ENCODE measurements at regions not wholly inside any gene's neighbourhood (a gene's known extent, or its start where the extent isn't known, plus 50 kb on each side); places are given as distances from the start of the nearest gene placed in this dataset.

DNA sequence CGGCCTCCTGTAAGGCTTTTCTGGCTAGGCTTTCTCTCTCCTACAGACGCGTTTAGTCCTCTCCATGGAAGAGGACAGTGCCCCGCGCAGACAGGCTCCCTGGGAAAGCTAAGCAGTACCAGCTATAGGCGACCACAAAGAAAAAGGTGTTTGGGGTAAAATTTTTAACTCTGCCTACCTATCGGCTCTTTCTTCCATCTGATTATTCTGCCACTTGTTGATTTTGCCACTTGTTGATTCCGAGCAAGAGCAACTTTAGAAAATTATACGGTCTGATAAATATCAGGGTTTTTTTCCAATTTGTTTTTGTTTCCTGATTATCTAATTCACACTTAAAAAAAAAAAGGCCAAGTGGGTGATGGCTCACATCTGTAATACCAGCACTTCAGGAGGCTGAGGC lies 1600.5 kb upstream of the TENM3 start:
- Histone ChIP-seq H4K8ac (ENCODE audit: low read length) (no peak overlapping the region), H3K4me2 (ENCODE audit: low read length, poor library complexity, severe bottlenecking) (no peak overlapping the region), H4K91ac (ENCODE audit: low read length) (no peak overlapping the region), H3K18ac (ENCODE audit: low read depth in 1 of 2, low read length in 2 of 2) (no peak overlapping the region), H3K4me1 (ENCODE audit: control insufficient read depth, insufficient read depth, low read depth, low read length) (no peaks in the 10 kb centered on the region), H3K27me3 (ENCODE audit: control insufficient read depth in 1 of 2, insufficient read depth in 1 of 2, low read length in 2 of 2) (no peaks in the 10 kb centered on the region), H2AFZ (ENCODE audit: low read depth, low read length) (no peak overlapping the region), H2BK5ac (ENCODE audit: low read depth, low read length, poor library complexity, severe bottlenecking) (no peak overlapping the region), H3K36me3 (ENCODE audit: control insufficient read depth in 1 of 2, insufficient read depth in 2 of 2, low read depth in 1 of 2, low read length in 2 of 2) (no peaks in the 10 kb centered on the region), H3K79me1 (replicated peaks; ENCODE audit: low read length, poor library complexity, severe bottlenecking) (no peaks in the 10 kb centered on the region), H3K4ac (ENCODE audit: low read depth in 1 of 2, low read length in 2 of 2) (no peak overlapping the region), H3K23ac (ENCODE audit: low read length in 2 of 2) (no peak overlapping the region), H3K9ac (ENCODE audit: low read length) (no peak overlapping the region), H2AK5ac (ENCODE audit: low read length, severe bottlenecking) (no peak overlapping the region), H2BK120ac (ENCODE audit: low read depth, low read length) (no peak overlapping the region), H2BK12ac (ENCODE audit: low read length in 2 of 2) (no peak overlapping the region), H3K14ac (ENCODE audit: low read length in 2 of 2) (no peak overlapping the region), H3K27ac (ENCODE audit: low read length, poor library complexity, severe bottlenecking) (no peak overlapping the region), H3K9me3 (ENCODE audit: control insufficient read depth, low read length) (no peaks in the 10 kb centered on the region), H2BK15ac (ENCODE audit: low read depth, poor library complexity, severe bottlenecking) (no peak overlapping the region), H3K4me3 (ENCODE audit: insufficient read depth in 1 of 2, low read depth in 1 of 2, low read length in 2 of 2) (no peak overlapping the region)
- no peak for DNase-seq
- 88% methylated on average over 7 of the region's 9 CpGs for WGBS

DNA sequence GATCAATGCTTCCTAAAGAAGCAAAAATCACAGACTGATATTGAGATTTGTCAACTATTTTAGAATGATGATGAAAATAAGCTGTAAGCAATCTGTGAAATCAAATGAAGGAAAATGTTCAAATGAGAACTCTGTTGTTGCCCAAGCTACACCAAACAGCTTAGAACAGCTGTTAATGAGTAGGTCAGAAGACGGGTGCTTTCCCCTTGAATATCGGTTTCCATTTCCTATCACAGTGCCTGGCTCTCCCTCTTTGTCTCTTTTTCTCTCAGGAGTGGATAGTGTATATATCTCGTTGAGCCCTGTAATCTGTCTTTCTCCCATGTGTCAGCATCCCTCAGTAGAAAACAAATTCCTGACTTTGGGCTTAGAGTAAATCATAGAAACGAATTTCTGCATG lies 1592.9 kb upstream of the TENM3 start:
- Histone ChIP-seq H4K8ac (ENCODE audit: low read length) (no peak overlapping the region), H3K4me2 (ENCODE audit: low read length, poor library complexity, severe bottlenecking) (no peak overlapping the region), H3K36me3 (ENCODE audit: control insufficient read depth in 1 of 2, insufficient read depth in 2 of 2, low read depth in 1 of 2, low read length in 2 of 2) (no peaks in the 10 kb centered on the region), H3K4me1 (ENCODE audit: control insufficient read depth, insufficient read depth, low read depth, low read length) (no peaks in the 10 kb centered on the region), H4K91ac (ENCODE audit: low read length) (no peak overlapping the region), H2BK12ac (ENCODE audit: low read length in 2 of 2) (no peak overlapping the region), H3K4me3 (ENCODE audit: insufficient read depth in 1 of 2, low read depth in 1 of 2, low read length in 2 of 2) (no peak overlapping the region), H3K9ac (ENCODE audit: low read length) (no peak overlapping the region), H2BK5ac (ENCODE audit: low read depth, low read length, poor library complexity, severe bottlenecking) (no peak overlapping the region), H2BK15ac (ENCODE audit: low read depth, poor library complexity, severe bottlenecking) (no peak overlapping the region), H2AFZ (ENCODE audit: low read depth, low read length) (no peak overlapping the region), H3K14ac (ENCODE audit: low read length in 2 of 2) (no peak overlapping the region), H2AK5ac (ENCODE audit: low read length, severe bottlenecking) (no peak overlapping the region), H3K18ac (ENCODE audit: low read depth in 1 of 2, low read length in 2 of 2) (no peak overlapping the region), H2BK120ac (ENCODE audit: low read depth, low read length) (no peak overlapping the region), H3K27me3 (ENCODE audit: control insufficient read depth in 1 of 2, insufficient read depth in 1 of 2, low read length in 2 of 2) (peaks cover 0 to 4% of the 10 kb centered on the region in 2 experiments), H3K79me1 (replicated peaks; ENCODE audit: low read length, poor library complexity, severe bottlenecking) (no peaks in the 10 kb centered on the region), H3K23ac (ENCODE audit: low read length in 2 of 2) (no peak overlapping the region), H3K9me3 (ENCODE audit: control insufficient read depth, low read length) (no peaks in the 10 kb centered on the region), H3K27ac (ENCODE audit: low read length, poor library complexity, severe bottlenecking) (no peak overlapping the region), H3K4ac (ENCODE audit: low read depth in 1 of 2, low read length in 2 of 2) (no peak overlapping the region)
- WGBS, result 72% methylated on average over 4 of the region's 4 CpGs
- DNase-seq, result no peak

DNA sequence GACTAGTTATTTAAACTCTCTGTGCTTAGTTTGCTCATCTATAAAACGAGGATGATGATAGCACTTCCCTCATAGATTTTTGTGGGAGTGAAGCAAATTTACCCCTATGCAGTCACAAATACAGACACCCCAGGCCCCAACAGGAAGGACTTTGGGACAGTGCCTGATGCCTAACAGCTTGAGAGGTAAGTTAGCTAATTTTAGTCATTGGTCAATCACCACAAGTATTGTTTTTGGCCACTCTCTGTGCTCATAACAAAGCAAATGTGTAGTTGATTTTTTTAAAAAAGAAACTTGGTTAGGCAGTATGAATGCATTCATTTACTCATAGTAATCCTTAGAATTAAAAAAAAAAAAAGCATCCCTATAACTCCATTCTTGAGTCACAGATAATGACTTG lies 1590.7 kb upstream of the TENM3 start:
- Histone ChIP-seq H3K18ac (ENCODE audit: low read depth in 1 of 2, low read length in 2 of 2) (no peak overlapping the region), H2BK5ac (ENCODE audit: low read depth, low read length, poor library complexity, severe bottlenecking) (no peak overlapping the region), H3K4me2 (ENCODE audit: low read length, poor library complexity, severe bottlenecking) (no peak overlapping the region), H2AK5ac (ENCODE audit: low read length, severe bottlenecking) (no peak overlapping the region), H3K27me3 (ENCODE audit: control insufficient read depth in 1 of 2, insufficient read depth in 1 of 2, low read length in 2 of 2) (peaks cover 0 to 4% of the 10 kb centered on the region in 2 experiments), H3K79me1 (replicated peaks; ENCODE audit: low read length, poor library complexity, severe bottlenecking) (no peaks in the 10 kb centered on the region), H3K4ac (ENCODE audit: low read depth in 1 of 2, low read length in 2 of 2) (no peak overlapping the region), H2AFZ (ENCODE audit: low read depth, low read length) (no peak overlapping the region), H4K91ac (ENCODE audit: low read length) (no peak overlapping the region), H3K23ac (ENCODE audit: low read length in 2 of 2) (no peak overlapping the region), H3K4me3 (ENCODE audit: insufficient read depth in 1 of 2, low read depth in 1 of 2, low read length in 2 of 2) (no peak overlapping the region), H2BK12ac (ENCODE audit: low read length in 2 of 2) (no peak overlapping the region), H3K27ac (ENCODE audit: low read length, poor library complexity, severe bottlenecking) (no peak overlapping the region), H2BK15ac (ENCODE audit: low read depth, poor library complexity, severe bottlenecking) (no peak overlapping the region), H4K8ac (ENCODE audit: low read length) (no peak overlapping the region), H2BK120ac (ENCODE audit: low read depth, low read length) (no peak overlapping the region), H3K9ac (ENCODE audit: low read length) (no peak overlapping the region), H3K9me3 (ENCODE audit: control insufficient read depth, low read length) (no peaks in the 10 kb centered on the region), H3K14ac (ENCODE audit: low read length in 2 of 2) (no peak overlapping the region), H3K4me1 (ENCODE audit: control insufficient read depth, insufficient read depth, low read depth, low read length) (no peaks in the 10 kb centered on the region), H3K36me3 (ENCODE audit: control insufficient read depth in 1 of 2, insufficient read depth in 2 of 2, low read depth in 1 of 2, low read length in 2 of 2) (no peaks in the 10 kb centered on the region)
- DNase-seq, result no peak
- 29% methylated on average over 1 of the region's 1 CpG for WGBS

DNA sequence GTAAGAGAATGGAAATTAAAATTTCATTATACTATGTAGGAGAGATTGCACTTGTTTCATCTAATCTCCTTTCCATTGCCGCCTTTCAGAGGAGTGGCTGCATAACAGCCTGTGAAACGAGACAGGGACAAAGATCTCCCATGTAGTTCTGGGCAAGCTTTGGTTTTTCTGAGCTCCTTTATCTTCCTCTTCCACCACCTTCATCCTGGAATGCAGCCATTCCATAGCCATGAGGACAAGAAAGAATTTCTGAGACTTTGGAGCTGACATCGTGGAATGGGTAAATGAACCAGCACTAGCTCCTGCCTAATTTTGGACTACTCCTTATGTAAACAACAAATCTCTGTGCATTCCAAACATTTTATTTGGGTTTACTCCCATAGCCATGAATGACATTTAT lies 1587.3 kb upstream of the TENM3 start:
- H3K27me3 ChIP-seq (ENCODE audit: control insufficient read depth in 1 of 2, insufficient read depth in 1 of 2, low read length in 2 of 2), result peaks cover 0 to 4% of the 10 kb centered on the region in 2 experiments
- no peaks in the 10 kb centered on the region for H3K4me1 ChIP-seq (ENCODE audit: control insufficient read depth, insufficient read depth, low read depth, low read length)
- no peak overlapping the region for H3K18ac ChIP-seq (ENCODE audit: low read depth in 1 of 2, low read length in 2 of 2)
- H3K4me3 ChIP-seq (ENCODE audit: insufficient read depth in 1 of 2, low read depth in 1 of 2, low read length in 2 of 2), result no peak overlapping the region
- no peak overlapping the region for H2AFZ ChIP-seq (ENCODE audit: low read depth, low read length)
- no peak overlapping the region for H4K8ac ChIP-seq (ENCODE audit: low read length)
- H3K14ac ChIP-seq (ENCODE audit: low read length in 2 of 2), result no peak overlapping the region
- no peak overlapping the region for H3K4me2 ChIP-seq (ENCODE audit: low read length, poor library complexity, severe bottlenecking)
- H2BK12ac ChIP-seq (ENCODE audit: low read length in 2 of 2), result no peak overlapping the region
- H2BK5ac ChIP-seq (ENCODE audit: low read depth, low read length, poor library complexity, severe bottlenecking), result no peak overlapping the region
- WGBS, result 44% methylated on average over 3 of the region's 3 CpGs
- H3K9me3 ChIP-seq (ENCODE audit: control insufficient read depth, low read length), result no peaks in the 10 kb centered on the region
- no peak overlapping the region for H2AK5ac ChIP-seq (ENCODE audit: low read length, severe bottlenecking)
- H3K36me3 ChIP-seq (ENCODE audit: control insufficient read depth in 1 of 2, insufficient read depth in 2 of 2, low read depth in 1 of 2, low read length in 2 of 2), result no peaks in the 10 kb centered on the region
- H3K4ac ChIP-seq (ENCODE audit: low read depth in 1 of 2, low read length in 2 of 2), result no peak overlapping the region
- no peaks in the 10 kb centered on the region for H3K79me1 ChIP-seq (replicated peaks; ENCODE audit: low read length, poor library complexity, severe bottlenecking)
- no peak overlapping the region for H3K9ac ChIP-seq (ENCODE audit: low read length)
- no peak overlapping the region for H3K27ac ChIP-seq (ENCODE audit: low read length, poor library complexity, severe bottlenecking)
- no peak overlapping the region for H3K23ac ChIP-seq (ENCODE audit: low read length in 2 of 2)
- H2BK120ac ChIP-seq (ENCODE audit: low read depth, low read length), result no peak overlapping the region
- H2BK15ac ChIP-seq (ENCODE audit: low read depth, poor library complexity, severe bottlenecking), result no peak overlapping the region
- DNase-seq, result no peak
- H4K91ac ChIP-seq (ENCODE audit: low read length), result no peak overlapping the region

All from mesenchymal stem cell (in vitro differentiated cells and primary cell).